ENCODE measurements at regions not wholly inside any gene's neighbourhood (a gene's known extent, or its start where the extent isn't known, plus 50 kb on each side); places are given as distances from the start of the nearest gene placed in this dataset.

DNA sequence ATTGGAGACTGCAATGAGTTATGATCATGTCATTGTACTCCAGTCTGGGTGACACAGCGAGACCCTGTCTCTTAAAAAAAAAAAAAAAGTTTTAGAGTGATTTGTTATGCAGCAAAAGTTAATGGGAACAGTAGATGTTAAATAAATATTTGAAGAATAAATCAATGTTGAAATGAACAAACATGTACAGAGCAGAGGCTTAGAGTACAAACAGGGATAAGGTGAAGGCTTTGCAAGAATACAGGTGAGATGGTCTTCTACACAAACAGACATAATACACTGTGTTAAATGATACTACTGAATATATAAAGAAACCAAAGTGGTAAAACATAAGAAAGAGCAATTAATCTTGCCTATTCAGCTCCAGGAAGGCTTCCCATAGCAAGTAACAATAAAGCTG, 265.4 kb downstream of the CNTN3 start:
- Histone ChIP-seq H3K36me3 (no peaks in the 10 kb centered on the region), H3K27me3 (no peaks in the 10 kb centered on the region), H3K9me3 (no peaks in the 10 kb centered on the region), H3K27ac (no peak overlapping the region), H3K4me1 (no peaks in the 10 kb centered on the region), H3K4me3 (no peak overlapping the region)
- DNase-seq (ENCODE audit: low spot score): no peak
- TF ChIP-seq, protein P1, sequence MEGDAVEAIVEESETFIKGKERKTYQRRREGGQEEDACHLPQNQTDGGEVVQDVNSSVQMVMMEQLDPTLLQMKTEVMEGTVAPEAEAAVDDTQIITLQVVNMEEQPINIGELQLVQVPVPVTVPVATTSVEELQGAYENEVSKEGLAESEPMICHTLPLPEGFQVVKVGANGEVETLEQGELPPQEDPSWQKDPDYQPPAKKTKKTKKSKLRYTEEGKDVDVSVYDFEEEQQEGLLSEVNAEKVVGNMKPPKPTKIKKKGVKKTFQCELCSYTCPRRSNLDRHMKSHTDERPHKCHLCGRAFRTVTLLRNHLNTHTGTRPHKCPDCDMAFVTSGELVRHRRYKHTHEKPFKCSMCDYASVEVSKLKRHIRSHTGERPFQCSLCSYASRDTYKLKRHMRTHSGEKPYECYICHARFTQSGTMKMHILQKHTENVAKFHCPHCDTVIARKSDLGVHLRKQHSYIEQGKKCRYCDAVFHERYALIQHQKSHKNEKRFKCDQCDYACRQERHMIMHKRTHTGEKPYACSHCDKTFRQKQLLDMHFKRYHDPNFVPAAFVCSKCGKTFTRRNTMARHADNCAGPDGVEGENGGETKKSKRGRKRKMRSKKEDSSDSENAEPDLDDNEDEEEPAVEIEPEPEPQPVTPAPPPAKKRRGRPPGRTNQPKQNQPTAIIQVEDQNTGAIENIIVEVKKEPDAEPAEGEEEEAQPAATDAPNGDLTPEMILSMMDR (IDR thresholded peaks at IDR 0.05): no peak

DNA sequence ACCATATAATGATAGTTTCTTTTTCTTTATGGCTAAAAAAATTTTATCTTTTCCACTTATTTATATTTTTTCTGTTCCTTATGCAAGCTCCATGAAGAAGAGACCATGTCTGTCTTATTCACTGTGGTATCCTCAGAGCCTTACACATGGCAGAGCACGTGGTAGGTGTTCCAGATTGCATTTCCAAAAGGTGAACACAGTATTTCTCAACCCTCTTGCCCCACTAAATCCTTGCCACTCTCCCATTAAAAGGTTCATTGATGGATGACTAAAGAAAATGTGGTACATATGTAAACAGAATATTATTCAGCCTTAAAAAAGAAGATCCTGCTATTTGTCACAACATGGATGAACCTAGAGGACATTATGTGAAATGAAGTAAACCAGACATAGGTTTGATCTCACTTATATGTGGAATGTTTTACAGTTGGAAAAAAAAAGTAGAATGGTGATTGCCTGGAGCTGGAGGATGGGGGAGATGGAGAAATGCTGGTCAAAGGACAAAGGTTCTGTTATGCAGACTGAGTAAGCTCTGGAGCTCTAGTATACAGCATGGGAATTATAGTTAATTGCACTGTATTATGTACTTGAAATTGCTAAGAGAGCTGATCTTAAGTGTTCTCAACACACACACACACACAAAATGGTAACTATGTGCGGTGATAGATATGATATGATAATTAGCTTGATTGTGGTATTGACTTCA, 266.7 kb downstream of the CNTN3 start:
- no peak for DNase-seq (ENCODE audit: low spot score)

GRCh38 chr3:74346896-74347295, 267.6 kb downstream of the CNTN3 start:
- Histone ChIP-seq H3K27ac (no peak overlapping the region), H3K9me3 (no peaks in the 10 kb centered on the region), H3K27me3 (no peaks in the 10 kb centered on the region), H3K36me3 (no peaks in the 10 kb centered on the region), H3K4me3 (no peak overlapping the region), H3K4me1 (no peaks in the 10 kb centered on the region)
- DNase-seq (ENCODE audit: low spot score): no peak
- TF ChIP-seq, protein P1 (IDR thresholded peaks at IDR 0.05): no peak

More for the DNA sequence above, 266.7 kb downstream of the CNTN3 start:
- Histone ChIP-seq H3K27me3 (no peaks in the 10 kb centered on the region), H3K4me1 (no peaks in the 10 kb centered on the region), H3K9me3 (no peaks in the 10 kb centered on the region), H3K27ac (no peak overlapping the region), H3K4me3 (no peak overlapping the region), H3K36me3 (no peaks in the 10 kb centered on the region)
- TF ChIP-seq, protein P1 (IDR thresholded peaks at IDR 0.05): no peak

GRCh38 chr3:74345701-74346100, 268.8 kb downstream of the CNTN3 start:
- Histone ChIP-seq H3K9me3 (no peaks in the 10 kb centered on the region), H3K4me1 (no peaks in the 10 kb centered on the region), H3K4me3 (no peak overlapping the region), H3K27me3 (no peaks in the 10 kb centered on the region), H3K27ac (no peak overlapping the region), H3K36me3 (no peaks in the 10 kb centered on the region)
- no peak for DNase-seq (ENCODE audit: low spot score)
- TF ChIP-seq, protein P1 (IDR thresholded peaks at IDR 0.05): no peak

GRCh38 chr3:74344865-74345440, 269.5 kb downstream of the CNTN3 start:
- Histone ChIP-seq H3K4me3 (no peak overlapping the region), H3K9me3 (no peaks in the 10 kb centered on the region), H3K36me3 (no peaks in the 10 kb centered on the region), H3K27me3 (no peaks in the 10 kb centered on the region), H3K27ac (no peak overlapping the region), H3K4me1 (no peaks in the 10 kb centered on the region)
- TF ChIP-seq, protein P1 (IDR thresholded peaks at IDR 0.05): no peak
- DNase-seq (ENCODE audit: low spot score): no peak
